HPDE6-E6E7 (cell line): ENCODE measurements at regions not wholly inside any gene's neighbourhood (a gene's known extent, or its start where the extent isn't known, plus 50 kb on each side); places are given as distances from the start of the nearest gene placed in this dataset.

Source experiments
- DNase-seq: peaks from one replicate; pipeline ENCODE4 v3.0.0; 2011; ENCODE audit warnings: missing footprints; ENCODE audit errors: extremely low spot score

DNA sequence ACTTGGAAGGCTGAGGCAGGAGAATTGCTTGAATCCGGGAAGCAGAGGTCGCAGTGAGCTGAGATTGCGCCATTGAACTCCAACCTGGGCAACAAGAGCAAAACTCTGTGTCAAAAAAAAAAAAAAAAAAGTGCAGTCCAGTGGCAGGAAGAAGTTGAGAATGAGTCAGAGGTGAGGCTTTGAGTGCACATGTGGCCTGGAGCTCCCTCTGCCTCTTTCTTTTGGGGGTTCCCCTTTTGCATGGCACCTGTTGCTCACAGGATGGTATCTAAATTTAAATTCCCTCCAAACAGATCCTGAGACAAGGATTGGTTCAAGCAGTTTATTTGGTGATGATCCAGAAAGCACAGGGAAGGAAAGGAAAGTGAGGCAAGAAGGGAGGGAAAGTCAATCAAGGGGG lies 151.4 kb upstream of the STX18 start:
- no peak for DNase-seq

DNA sequence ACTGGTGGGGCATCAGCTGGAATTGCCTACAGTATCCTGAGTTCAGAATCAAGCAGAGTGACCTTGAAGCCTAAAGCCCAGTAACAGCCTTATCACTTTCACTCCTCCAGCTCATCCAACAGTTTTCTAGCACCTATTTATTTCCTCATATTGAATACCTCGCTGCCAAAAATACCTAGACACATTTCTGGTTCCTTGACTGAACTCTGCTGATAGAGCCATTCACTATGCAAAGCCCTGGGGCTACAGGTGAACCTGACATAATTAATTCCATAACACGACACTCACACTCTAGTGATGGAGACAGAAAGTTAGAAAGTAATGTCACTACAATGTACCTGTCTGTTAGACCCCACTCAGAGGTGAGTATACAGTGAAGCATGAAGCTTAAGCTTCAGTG lies 149.0 kb upstream of the STX18 start:
- DNase-seq: no peak

DNA sequence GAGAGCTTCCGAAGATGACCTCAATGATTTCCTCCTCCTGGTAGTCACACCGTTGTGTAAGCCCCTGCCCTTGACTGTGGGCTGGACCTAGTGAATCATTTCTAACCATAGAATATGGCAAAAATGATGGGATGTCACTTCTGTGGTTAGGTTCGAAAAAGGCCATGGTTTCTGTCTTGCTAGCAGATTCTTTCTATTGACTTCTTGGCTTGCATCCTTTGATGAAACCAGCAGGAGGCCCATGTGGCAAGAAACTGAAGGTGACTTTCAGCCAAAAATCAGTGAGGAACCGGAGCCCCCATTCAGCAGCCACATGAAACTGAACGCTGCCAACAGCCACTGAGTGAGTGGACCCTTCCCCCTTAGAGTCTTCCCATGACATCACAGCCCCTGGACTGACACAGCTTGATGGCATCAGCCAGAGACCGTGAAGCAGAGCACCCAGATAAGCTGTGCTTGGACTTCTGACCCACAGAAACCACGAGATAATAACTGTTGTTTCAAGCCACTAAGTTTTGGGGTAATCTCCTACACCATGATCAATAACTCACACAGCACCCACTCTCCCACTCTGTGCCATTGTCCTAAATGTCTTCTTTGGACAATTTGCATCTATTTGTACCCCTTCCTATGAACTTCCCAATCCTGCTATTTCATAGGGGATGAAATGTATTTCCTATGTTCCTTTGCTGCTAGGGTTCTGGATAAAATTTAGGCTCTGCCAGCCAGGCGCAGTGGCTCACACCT lies 148.0 kb upstream of the STX18 start:
- no peak for DNase-seq

DNA sequence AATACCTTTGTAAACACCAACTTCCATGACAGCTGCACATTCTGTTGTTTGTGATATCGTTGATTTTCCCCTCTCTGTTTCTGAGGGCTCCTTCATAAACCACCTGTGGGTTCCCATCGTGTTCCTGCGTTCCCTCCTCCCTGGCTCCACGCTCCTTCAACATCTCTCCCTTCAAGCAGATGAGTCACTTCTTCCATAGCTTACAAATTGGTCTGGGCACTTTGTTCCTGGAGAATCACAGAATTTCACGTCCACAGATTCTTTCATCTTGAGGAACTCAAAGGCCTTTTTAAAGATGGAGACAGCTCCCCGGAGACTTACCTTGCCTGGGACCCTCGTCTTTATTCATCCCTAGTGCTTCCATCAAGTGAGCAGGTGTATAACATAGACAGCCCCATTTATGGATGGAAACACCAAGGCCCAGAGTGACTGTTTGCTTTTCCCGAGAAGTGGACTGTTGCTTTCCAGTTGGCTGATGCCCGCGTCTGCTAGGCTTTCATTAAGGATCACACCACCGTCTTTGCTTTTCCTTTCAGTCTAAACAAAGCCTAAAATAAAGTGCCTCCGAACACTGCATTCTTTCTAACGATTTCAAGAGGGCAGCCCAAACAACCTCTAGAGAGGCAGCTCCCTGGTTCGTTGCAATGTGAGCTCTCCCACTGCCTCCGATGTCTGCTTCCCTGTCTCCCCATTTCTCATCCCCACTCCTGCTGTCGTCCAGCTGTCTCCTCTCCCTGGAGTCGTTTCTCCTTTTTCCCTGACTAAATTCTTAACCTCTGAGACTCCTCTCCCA lies 146.3 kb upstream of the STX18 start:
- no peak for DNase-seq

DNA sequence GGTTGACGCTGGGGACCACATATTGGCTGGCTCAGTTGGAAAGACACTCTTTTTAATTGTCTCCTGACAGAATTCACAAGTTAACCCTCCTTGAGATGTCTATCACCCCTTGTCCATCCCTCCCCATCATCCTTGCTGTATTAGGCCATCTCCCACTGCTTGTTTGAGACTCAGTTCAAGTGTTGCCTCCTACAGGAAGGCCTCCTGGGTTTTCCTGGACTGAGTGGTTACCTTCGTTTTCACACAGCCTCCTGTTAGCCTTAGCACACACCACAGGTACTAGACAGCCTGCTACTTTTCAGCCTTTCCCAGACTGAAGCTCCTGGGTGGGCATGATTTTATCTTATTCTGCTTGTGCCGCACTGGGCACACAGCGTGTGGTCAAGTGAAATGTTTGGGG lies 145.3 kb upstream of the STX18 start:
- no peak for DNase-seq

DNA sequence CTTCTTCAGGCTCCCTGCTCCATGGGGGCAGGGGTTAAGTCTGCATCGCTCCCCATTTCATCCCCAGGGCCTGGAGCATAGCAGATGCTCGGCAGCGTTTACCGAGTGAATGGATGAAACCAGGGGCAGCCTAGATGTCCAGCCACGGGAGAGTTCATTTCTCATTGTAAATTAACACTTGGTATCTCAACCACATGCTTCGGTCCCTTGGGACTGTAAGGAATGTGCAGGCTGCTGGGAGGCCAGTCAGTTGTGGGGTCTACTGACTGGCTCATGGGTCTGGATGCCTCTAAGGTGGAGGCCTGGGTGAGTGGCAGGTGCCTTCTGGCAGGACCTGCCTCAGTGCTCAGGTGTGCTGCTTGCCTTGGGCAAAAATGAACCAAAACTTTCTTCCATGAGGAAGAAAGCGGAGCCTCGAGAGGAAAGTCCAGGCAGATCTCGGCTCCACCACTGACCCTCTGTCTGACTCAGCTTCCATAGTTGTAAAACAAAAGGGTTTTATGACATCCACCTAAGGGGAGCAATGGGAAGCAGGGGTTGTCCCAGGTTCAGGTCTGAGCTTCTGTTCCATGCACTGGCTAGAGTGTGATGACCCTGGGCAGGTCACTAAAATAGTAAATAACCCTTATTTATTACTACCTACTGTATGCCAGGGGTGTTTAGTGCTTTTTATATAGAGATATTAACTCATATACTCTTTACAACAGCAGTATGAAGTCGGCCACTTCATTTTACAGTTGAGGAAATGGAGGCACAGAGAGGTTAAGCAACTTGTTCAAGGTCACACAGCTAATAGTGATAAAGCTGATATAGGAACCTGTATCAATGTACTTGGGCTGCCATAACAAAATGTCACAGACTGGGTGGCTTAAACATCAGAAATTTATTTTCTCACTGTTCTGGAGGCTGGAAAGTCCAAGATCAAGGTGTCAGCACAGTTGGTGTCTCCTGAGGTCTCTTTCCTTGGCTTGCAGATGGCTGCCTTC lies 144.3 kb upstream of the STX18 start:
- no peak for DNase-seq

DNA sequence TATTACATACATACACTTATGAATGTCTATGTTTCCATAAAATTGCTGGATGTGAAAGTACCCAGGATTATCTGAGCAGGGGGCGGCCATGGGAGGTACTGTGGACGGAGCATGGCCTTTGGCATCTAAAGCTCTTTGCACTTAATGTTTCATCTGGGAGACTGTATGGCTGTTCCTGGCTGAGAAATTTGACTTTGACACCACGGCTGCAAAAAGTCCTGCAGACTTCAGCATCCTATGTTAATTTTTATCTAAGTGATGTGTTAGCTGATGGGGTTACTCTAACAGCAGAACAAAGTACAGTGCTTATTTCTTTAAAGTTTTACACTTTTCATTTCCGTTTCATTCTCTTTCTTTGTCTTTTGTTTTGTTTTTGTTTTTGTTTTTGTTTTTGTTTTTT lies 139.8 kb upstream of the STX18 start:
- DNase-seq: no peak

DNA sequence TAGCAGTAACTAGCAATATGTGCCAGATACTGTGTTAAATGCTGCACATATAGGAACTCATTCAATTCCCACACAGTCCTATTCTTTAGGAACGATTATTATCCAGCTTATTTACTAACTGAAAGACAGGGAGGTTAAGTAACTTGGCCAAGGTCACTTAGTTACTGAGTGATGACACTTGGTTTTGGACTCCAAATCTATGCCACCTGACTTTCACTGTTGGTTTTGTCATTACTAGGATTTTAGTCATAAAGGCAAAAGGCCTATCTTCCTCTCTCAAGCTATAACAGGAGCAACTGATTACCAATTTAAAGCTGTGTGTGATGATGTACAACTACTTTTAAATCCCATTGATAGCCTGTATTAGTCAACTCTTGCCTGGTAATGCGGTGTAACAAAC lies 138.9 kb upstream of the STX18 start:
- no peak for DNase-seq

DNA sequence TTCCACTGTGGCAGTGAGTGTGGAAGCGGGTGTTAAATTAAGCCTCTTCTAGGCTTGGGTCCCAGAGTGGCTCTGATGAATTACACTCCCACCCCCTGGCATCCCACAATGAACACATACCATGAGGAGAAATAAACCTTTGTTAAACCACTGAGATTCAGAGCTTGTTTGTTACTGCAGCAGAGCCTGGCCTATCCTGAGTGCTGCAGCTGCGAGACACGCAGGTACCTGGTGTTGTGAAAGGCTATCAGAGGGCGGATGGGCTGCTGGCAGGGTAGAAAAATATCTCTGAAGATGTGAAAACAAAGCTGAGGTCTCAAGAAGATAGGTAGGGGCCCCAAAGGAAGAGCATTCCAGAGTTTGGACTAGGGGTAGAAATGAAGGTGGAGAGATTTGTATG lies 138.4 kb upstream of the STX18 start:
- no peak for DNase-seq

DNA sequence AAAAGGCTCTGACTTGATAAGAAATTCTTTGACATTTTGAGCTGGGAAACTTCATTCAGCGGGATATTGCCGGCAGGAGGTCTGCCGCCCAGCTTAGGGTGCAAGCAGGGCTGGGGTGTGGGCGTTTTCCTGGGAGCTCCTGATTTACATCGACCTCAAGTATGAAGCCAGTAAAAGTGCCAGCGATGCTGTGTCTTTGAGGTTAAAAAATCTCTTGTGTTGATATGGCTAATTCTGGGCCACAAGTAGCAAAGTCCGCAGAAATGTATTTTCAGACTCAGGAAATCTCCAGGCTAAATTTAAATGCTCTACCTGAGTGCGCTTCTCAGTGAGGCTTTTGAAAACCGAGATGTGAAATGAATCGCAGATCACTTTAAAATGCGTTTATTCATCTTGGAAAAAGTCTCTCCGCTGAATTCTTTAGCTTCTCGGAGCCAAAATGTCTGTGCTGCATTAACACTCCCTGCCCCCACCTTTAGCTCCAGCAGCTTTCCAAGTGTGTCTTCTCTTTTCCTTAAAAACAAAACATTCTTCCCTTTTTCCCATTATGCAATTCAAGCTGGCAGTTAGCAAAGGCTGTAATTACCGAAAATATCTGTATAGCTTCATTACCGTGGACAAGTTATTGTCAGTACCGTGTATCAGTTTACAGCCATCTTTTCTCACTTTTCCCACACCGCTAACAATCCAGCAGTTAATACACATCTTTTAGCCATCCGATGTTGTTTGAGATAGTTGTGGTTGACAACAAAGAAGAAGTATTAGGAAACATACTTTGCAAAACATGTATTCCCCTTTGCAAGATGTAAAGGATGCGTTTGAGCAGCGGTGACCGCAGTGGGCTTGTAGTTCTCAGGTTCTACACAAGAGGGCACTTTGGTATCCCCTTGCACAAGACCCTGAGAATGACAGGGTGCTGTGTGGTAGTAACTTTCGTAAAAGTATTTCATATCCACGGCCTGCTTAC lies 136.0 kb upstream of the STX18 start:
- DNase-seq: no peak

DNA sequence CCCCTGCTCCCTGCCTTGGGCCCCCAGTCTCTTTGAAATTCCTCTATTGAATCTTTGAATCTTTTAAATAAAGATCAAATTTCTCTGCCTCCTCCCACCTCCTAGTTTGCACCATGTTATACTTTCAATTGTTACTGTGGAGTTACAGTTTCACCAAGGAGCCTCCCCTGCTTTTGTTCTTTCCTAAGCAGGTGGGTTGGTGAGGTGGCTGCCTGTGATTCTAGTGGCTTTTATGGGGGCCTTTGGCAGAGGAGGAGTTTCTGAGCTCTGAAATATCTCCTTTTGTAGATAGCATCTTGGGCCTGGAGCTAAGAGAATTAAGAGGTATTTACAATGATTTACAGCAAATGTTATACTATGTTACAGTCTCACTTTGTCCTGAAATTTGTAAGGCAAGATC lies 133.8 kb upstream of the STX18 start:
- no peak for DNase-seq

DNA sequence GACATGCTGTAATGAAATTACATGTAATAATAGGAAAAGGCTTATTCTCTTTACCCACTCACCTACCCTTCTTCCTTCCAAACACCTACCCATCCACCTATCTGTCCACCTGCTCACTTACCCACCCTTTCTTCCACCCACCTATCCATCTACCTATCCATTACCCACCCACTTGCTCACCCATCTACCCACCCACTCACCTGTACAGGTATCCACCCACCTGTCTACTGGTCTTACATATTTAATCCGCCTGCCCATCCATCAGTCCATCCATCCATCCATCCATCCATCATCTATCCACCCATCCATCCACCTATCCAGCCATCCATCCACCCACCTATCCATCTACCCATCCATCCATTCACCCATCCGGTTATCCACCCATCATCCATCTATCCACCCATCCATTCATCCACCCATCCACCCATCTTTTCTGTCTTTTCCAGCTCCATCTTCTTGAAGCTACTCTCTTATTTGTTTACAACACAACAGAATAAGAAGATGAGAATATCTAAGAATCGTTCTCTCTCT lies 133.3 kb upstream of the STX18 start:
- no peak for DNase-seq

DNA sequence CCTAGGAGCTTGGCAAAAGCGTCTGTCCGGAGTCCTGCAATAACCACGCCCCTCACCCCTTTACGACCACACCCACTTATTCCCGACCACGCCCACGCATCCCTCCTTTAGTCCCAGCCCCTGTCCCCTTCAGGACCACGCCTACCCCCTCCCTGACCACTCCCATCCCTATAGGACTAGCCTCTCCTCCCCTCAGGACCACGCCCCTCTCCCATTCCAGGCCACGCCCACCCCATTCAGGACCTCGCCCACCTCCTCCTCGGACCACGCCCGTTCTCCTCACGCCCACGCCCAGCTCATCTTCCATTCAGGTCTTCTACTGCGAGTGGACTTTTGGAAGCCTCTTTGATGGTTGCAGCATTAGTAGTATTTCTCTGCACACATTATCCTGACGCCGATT lies 131.2 kb upstream of the STX18 start:
- no peak for DNase-seq

DNA sequence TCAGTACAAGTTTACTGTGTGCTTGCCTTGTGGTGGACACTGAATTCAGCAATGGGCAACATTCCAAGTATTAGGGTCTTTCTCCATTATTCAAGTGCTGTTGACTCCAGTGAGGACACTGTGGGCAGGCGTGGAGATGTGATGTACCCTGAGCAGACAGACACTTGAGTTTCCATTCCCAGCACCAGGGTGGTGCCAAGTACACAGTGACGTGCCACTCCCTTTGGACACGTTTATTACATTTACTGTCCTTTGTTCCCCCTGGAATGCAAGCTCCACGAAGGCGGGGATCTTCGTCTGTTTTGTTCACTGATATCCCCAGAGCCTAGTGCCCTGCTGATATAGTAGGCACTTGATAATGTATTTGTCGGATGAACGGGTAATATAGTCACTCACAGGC lies 130.6 kb upstream of the STX18 start:
- no peak for DNase-seq

DNA sequence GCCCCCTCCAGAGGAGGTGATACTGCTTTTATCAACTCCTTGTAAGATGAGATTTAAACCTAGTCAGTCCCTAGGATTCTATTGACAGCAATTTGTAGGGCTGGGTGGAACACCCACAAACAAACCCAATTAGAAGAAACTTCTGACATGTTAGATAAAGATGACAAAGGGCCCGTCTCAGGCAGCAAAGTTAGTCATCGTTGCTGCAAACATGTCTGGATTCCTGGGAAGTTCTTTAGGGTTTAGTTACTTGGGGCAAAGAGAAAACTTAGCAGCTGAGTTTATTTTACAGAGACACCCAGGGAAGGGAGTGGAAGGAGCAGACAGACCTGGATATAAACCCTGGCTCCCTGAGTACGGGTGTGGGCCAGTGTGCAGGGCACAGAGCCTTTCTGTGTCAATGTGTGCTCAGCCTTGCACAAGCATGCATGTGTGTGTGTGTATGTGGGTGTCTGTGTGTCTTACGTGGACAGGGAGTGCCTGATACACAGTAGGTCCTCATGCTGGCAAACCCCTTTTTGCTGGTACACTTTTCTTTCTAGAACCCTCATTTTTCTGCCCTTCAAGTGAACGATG lies 130.0 kb upstream of the STX18 start:
- no peak for DNase-seq

DNA sequence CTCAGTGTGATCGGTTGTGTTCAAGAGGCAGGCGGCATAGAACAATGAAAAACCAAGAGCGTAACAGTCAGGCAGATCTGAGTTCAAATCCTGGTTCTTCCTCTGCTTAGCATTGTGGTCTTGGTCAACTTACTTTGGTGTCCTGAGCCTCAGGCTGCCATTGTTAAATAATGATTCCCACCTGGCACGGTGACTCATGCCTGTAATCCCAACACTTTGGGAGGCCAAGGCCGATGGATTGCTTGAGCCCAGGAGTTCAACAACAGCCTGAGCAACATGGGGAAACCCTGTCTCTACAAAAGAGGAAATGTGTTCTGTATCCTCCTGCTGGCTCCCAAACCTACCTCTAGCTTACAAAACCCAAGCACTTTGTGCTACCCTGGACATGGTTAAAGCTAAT lies 129.0 kb upstream of the STX18 start:
- no peak for DNase-seq

DNA sequence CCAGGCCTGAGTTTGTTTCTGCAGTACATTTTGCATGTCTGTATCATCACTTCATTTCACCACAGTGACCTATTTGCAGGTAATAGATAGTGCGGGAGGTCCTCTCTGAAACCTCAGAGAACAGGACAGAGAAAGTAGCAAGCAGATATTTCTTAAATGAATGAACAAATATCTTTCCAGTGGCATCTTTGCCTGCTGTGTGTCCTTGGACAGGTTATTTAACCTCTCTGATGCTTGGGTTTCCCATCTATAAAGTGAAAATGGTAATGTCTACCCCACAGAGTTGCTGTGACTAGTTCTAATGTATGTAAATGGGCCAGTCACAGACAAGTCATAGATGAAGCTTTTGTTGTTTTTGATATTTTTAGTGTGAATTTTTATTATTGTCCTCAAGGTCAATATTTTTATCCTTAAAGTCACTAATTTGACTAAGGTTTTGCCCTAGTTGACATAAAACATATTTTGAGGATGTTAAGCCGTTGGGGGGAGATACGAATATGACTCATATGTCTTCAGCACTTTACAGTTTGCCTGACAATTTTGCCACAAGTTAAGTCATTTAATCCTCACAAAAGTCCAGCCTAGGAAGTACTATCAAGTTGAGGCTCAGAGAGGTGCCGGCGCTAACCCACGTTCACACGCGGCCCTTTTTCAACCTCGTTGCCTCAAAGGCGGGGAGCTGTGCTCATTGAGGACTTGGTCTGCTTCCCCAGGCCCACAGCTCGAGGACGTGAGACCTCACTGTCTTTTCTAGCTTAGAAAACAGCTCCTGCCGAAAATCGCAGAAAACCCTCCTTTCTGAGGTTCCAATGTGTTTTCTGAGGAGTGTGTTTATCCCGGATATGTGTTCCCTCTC lies 126.7 kb upstream of the STX18 start:
- DNase-seq: no peak

DNA sequence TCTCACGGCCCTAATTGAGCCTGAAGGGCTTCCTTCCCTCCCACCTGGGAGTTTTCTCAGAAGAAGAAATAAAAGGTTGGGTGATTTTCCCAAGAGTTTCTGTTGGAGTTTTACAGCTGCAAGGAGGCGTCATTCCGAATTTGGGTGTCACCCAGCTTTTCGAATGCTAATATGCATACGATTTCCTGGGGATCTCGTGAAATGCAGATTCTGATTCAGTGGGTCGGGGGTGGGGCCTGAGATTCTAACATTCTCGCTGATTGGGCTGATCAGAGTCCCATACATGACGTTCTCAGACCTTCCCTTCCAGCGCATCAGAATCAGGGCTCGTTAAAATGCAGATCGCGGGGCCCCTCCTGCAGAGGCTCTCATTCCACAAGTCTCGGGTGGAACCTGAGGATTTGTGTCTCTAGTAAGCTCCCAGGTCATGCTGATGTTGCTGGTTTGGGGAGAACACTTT lies 125.8 kb upstream of the STX18 start:
- no peak for DNase-seq
